ENCODE measurements at regions not wholly inside any gene's neighbourhood (a gene's known extent, or its start where the extent isn't known, plus 50 kb on each side); places are given as distances from the start of the nearest gene placed in this dataset.

DNA sequence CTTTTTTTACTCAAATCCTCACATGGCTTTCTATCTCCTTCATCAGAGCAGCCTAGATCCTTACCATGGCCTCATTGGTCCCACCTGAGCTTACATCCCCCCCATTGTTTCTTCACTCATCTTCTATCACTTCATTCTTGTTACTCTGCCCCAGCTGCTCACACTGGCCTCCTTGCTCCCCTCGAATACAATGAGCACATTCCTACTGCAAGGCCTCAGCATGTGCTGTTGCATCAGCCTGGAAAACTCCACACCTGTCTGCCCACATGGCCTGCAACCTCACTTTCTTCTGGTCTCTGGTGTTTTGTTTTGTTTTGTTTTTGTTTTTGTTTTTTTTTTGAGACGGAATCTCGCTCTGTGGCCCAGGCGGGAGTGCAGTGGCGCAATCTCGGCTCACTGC is 212.6 kb downstream of the TBX18 start:
- H3K36me3 ChIP-seq (ENCODE audit: control insufficient read depth in 1 of 2, insufficient read depth in 2 of 2, low read length in 1 of 2) = no peaks in the 10 kb centered on the region
- ATAC-seq (ENCODE audit: low FRiP score) (no peak), DNase-seq (no peak)
- no peaks in the 10 kb centered on the region for H3K27me3 ChIP-seq (ENCODE audit: control insufficient read depth in 1 of 2, insufficient read depth in 2 of 2, low read length in 1 of 2)
- 95 to 97% methylated on average over 5 to 6 of the region's 6 CpGs for WGBS, 2 donors
- no peaks in the 10 kb centered on the region for H3K9me3 ChIP-seq (ENCODE audit: control insufficient read depth, low read length)
- H3K27ac ChIP-seq (ENCODE audit: low read depth in 1 of 2, low read length in 2 of 2) = no peak overlapping the region
- H3K4me3 ChIP-seq (ENCODE audit: low read length in 2 of 2) = no peak overlapping the region
- intact Hi-C loops (cut with DNase I) = no loop called here
- no peaks in the 10 kb centered on the region for H3K4me1 ChIP-seq (ENCODE audit: control insufficient read depth in 1 of 2, insufficient read depth in 2 of 2, low read length in 2 of 2)

DNA sequence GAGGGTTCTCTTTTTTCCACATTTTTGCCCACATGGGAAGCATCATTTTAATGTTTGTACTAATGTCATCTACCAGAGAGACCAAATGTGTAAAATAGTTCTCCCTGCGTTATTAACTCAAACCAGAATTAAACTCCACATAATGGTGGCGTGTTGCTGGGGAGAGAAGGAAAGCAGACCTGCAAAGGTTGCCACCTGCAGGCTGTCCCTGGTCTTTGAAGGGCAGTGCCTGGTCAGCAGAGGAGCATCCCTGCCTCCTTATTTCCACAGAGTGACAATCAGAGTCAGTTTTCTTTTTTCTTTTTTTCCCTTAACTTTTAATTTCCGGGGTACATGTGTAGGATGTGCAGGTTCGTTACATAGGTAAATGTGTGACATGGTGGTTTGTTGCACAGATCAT is 214.5 kb downstream of the TBX18 start:
- 89 to 92% methylated on average over 4 of the region's 4 CpGs for WGBS, 2 donors
- H3K36me3 ChIP-seq (ENCODE audit: control insufficient read depth in 1 of 2, insufficient read depth in 2 of 2, low read length in 1 of 2) = no peaks in the 10 kb centered on the region
- DNase-seq (no peak), ATAC-seq (ENCODE audit: low FRiP score) (no peak)
- H3K4me1 ChIP-seq (ENCODE audit: control insufficient read depth in 1 of 2, insufficient read depth in 2 of 2, low read length in 2 of 2) = no peaks in the 10 kb centered on the region
- H3K9me3 ChIP-seq (ENCODE audit: control insufficient read depth, low read length) = no peaks in the 10 kb centered on the region
- H3K4me3 ChIP-seq (ENCODE audit: low read length in 2 of 2) = no peak overlapping the region
- H3K27ac ChIP-seq (ENCODE audit: low read depth in 1 of 2, low read length in 2 of 2) = no peak overlapping the region
- no peaks in the 10 kb centered on the region for H3K27me3 ChIP-seq (ENCODE audit: control insufficient read depth in 1 of 2, insufficient read depth in 2 of 2, low read length in 1 of 2)
- intact Hi-C loops (cut with DNase I) = no loop called here

DNA sequence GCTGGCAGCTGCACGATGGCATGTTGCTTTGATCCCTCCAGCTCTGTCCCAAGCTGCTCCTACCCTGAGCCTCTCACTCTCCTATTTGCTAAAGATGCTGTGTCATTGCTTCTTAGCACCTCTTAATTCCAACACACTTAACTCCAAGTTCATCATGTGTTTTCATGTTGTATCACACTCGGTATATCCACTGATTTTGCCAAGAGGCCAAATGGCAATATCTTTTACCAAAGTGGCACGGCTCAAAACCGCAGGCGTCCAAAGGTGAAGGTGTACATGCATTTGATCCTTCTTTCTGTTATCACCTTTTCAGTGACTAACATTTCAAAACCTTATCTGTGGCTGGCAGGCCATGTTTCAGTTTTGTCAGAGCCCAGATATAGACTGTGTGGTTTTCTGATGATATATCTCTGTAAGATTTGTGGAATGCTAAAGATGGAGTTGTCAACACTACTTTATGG is 217.0 kb downstream of the TBX18 start:
- intact Hi-C loops (cut with DNase I) = no loop called here
- no peak for ATAC-seq (ENCODE audit: low FRiP score)

DNA sequence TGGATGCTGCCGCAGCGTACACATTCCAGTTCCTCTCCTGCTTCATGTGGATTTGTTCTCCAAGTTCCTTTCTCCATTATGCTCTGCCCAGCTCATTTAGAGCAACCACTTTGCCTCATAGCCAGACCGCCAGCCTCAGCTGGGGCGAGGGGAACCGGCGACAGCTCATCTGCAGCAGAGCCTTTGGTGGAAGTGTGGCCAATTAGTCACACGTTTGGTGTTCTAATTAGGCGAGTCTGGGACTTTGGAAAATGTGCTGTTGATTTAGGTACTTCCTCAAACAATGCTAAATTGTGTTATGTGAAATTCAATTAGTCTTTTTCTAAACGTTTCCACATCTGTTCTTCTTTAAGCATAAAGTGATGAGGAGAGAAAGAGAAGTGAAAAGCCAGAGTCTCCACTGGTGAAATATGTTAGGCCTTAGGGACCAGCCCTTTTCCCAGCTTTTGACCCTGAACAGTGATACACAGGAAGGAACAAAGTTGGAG is 217.9 kb downstream of the TBX18 start:
- Histone ChIP-seq H3K9me3 (ENCODE audit: control insufficient read depth, low read length) (no peaks in the 10 kb centered on the region), H3K4me1 (ENCODE audit: control insufficient read depth in 1 of 2, insufficient read depth in 2 of 2, low read length in 2 of 2) (no peaks in the 10 kb centered on the region), H3K27me3 (ENCODE audit: control insufficient read depth in 1 of 2, insufficient read depth in 2 of 2, low read length in 1 of 2) (no peaks in the 10 kb centered on the region), H3K4me3 (ENCODE audit: low read length in 2 of 2) (no peak overlapping the region), H3K36me3 (ENCODE audit: control insufficient read depth in 1 of 2, insufficient read depth in 2 of 2, low read length in 1 of 2) (no peaks in the 10 kb centered on the region), H3K27ac (ENCODE audit: low read depth in 1 of 2, low read length in 2 of 2) (no peak overlapping the region)
- no peak for DNase-seq
- intact Hi-C loops (cut with DNase I) = no loop called here
- WGBS, 2 donors = 77 to 78% methylated on average over 9 of the region's 9 CpGs
- ATAC-seq (ENCODE audit: low FRiP score) = peak; percentile 26

More for the DNA sequence above, 217.0 kb downstream of the TBX18 start:
- Histone ChIP-seq H3K4me1 (ENCODE audit: control insufficient read depth in 1 of 2, insufficient read depth in 2 of 2, low read length in 2 of 2) (no peaks in the 10 kb centered on the region), H3K36me3 (ENCODE audit: control insufficient read depth in 1 of 2, insufficient read depth in 2 of 2, low read length in 1 of 2) (no peaks in the 10 kb centered on the region), H3K27ac (ENCODE audit: low read depth in 1 of 2, low read length in 2 of 2) (no peak overlapping the region), H3K9me3 (ENCODE audit: control insufficient read depth, low read length) (no peaks in the 10 kb centered on the region), H3K4me3 (ENCODE audit: low read length in 2 of 2) (no peak overlapping the region), H3K27me3 (ENCODE audit: control insufficient read depth in 1 of 2, insufficient read depth in 2 of 2, low read length in 1 of 2) (no peaks in the 10 kb centered on the region)
- 76 to 82% methylated on average over 5 of the region's 5 CpGs for whole genome bisulfite sequencing, 2 donors
- no peak for DNase-seq

DNA sequence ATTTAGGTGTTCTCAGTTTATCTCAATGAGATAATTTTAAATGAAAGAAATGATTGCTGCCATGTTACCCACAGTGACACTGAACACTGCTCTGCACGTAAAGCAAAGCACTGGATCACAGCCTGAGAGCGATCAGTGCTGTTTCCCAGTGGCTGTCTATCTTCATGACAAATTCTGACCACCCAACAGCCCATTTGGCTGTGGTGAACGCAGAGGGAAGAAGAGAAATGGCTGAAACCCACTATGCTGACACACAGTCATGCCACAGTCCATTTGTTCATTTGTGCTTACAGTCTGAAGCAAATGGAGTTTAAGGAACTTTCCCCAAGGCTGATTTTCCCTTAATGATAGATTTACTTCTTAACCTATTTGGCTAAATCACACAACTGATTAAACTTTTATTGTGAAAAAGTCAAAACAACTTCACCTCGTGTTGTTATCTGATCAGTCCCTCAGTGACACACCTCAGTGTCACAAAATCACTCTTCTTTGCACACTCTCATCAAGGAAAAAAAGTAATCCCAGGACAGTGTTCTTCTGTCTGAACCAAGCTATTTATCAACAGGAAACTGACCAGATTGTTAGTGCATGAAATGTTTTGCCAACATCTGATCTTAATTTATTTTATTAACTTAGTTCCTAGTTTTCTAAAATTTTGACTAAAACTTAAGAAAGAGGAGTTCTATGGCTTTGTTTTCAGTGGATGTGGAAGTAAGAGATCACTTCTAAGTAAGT is 225.1 kb downstream of the TBX18 start:
- Histone ChIP-seq H3K9me3 (ENCODE audit: control insufficient read depth, low read length) (no peaks in the 10 kb centered on the region), H3K27ac (ENCODE audit: low read depth in 1 of 2, low read length in 2 of 2) (no peak overlapping the region), H3K27me3 (ENCODE audit: control insufficient read depth in 1 of 2, insufficient read depth in 2 of 2, low read length in 1 of 2) (no peaks in the 10 kb centered on the region), H3K36me3 (ENCODE audit: control insufficient read depth in 1 of 2, insufficient read depth in 2 of 2, low read length in 1 of 2) (no peaks in the 10 kb centered on the region), H3K4me1 (ENCODE audit: control insufficient read depth in 1 of 2, insufficient read depth in 2 of 2, low read length in 2 of 2) (no peaks in the 10 kb centered on the region), H3K4me3 (ENCODE audit: low read length in 2 of 2) (no peak overlapping the region)
- ATAC-seq (ENCODE audit: low FRiP score) (no peak), DNase-seq (no peak)
- intact Hi-C loops (cut with DNase I) = no loop called here
- 71 to 72% methylated on average over 4 of the region's 4 CpGs for WGBS, 2 donors

DNA sequence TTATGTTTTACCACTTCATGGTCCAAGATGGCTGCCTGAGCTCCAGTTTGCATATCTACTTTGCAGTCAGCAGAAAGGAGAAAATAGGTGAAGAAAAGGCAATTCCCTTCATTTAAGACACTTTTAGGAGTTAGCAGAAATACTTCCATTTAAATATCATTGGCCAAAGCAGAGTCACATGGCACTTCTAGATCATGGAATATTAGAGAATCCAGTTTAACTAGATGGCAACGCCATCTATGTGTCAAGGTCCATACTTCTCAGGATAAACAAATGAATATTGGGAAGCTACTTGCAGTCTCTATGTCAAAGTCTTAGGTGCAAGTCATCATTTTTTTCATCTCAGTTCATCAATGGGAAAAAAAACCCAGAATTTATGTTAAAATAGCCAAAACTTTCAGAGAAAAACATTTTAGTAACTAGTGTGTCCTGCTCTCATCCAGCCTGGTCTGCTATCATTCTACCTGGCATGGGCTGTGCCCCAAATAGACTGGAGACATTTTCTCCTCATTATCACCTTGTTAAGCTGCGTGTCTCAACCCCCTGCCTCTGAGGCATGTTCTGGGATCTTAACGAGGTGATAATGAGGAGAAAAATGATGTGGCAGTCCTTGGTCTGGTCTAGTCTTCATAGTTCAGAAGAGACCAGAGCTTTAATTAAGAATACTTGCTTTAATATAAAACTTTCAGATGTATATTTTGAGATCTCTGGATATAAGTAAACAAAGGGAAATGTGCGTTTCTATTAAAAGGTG is 227.3 kb downstream of the TBX18 start:
- H3K36me3 ChIP-seq (ENCODE audit: control insufficient read depth in 1 of 2, insufficient read depth in 2 of 2, low read length in 1 of 2) = no peaks in the 10 kb centered on the region
- H3K27ac ChIP-seq (ENCODE audit: low read depth in 1 of 2, low read length in 2 of 2) = no peak overlapping the region
- no peaks in the 10 kb centered on the region for H3K4me1 ChIP-seq (ENCODE audit: control insufficient read depth in 1 of 2, insufficient read depth in 2 of 2, low read length in 2 of 2)
- H3K27me3 ChIP-seq (ENCODE audit: control insufficient read depth in 1 of 2, insufficient read depth in 2 of 2, low read length in 1 of 2) = no peaks in the 10 kb centered on the region
- no peak for DNase-seq
- intact Hi-C loops (cut with DNase I) = no loop called here
- WGBS, 2 donors = 95 to 96% methylated on average over 4 of the region's 4 CpGs
- no peak overlapping the region for H3K4me3 ChIP-seq (ENCODE audit: low read length in 2 of 2)
- no peak for ATAC-seq (ENCODE audit: low FRiP score)
- no peaks in the 10 kb centered on the region for H3K9me3 ChIP-seq (ENCODE audit: control insufficient read depth, low read length)

DNA sequence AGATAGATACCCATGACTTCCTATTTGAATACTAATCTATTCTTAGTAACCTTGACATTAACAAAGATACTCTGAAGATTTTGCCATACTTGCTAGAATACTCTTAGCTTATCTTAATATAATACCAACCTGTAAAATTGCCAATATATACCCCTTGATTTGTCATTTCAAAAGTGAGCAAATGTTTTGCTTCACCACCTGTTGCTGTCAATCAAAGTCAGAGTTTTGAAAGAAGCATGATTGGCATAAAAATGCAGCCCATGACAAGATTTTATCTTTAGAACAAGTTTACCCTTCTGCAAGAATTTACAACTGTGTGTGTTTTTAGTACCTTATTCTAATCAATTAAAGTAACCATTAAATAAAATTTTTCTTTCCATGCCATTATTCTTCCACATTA is 236.2 kb downstream of the TBX18 start:
- Histone ChIP-seq H3K4me3 (ENCODE audit: low read length in 2 of 2) (no peak overlapping the region), H3K4me1 (ENCODE audit: control insufficient read depth in 1 of 2, insufficient read depth in 2 of 2, low read length in 2 of 2) (no peaks in the 10 kb centered on the region), H3K27ac (ENCODE audit: low read depth in 1 of 2, low read length in 2 of 2) (no peak overlapping the region), H3K9me3 (ENCODE audit: control insufficient read depth, low read length) (no peaks in the 10 kb centered on the region), H3K27me3 (ENCODE audit: control insufficient read depth in 1 of 2, insufficient read depth in 2 of 2, low read length in 1 of 2) (peaks cover 0 to 2% of the 10 kb centered on the region in 2 donors), H3K36me3 (ENCODE audit: control insufficient read depth in 1 of 2, insufficient read depth in 2 of 2, low read length in 1 of 2) (no peaks in the 10 kb centered on the region)
- ATAC-seq (ENCODE audit: low FRiP score) (no peak), DNase-seq (no peak)
- intact Hi-C loops (cut with DNase I) = no loop called here

DNA sequence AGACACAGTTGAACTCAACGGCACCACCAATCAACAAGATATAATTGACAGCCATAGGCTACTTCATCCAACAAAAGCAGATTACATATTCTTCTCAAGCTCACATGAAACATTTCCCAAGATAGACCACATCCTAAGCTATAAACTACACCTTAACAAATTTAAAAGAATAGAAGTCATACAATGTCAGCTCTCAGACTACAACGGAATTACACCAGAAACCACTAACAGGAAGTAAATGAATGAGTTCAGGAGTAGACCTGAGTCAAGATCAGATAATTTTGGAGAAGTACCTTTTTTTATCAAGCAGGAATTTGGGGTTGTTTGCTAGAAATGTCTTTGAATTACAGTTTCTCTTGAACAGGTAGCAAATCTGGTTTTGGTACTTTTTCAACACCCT is 237.8 kb downstream of the TBX18 start:
- intact Hi-C loops (cut with DNase I) = no loop called here
- no peak overlapping the region for H3K27ac ChIP-seq (ENCODE audit: low read depth in 1 of 2, low read length in 2 of 2)

DNA sequence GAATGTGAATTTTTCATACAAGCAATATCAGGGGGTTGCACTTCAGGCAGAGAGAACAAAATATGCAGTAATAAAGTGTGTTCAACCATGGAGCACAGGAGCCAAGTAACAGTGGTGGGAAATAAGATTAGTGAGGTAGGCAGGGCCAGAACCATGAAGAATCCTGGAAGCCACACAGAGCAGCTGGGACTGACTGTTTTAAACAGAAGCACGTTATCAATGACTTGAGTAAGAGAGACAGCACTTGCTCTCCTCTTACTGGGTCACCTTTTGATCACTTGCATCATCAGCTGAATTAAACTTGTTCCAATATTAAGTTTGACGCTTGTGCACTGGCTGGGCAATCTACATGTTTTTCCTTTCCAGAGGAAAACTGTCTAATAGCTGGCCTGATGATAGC is 238.5 kb downstream of the TBX18 start:
- no peaks in the 10 kb centered on the region for H3K36me3 ChIP-seq (ENCODE audit: control insufficient read depth in 1 of 2, insufficient read depth in 2 of 2, low read length in 1 of 2)
- H3K4me1 ChIP-seq (ENCODE audit: control insufficient read depth in 1 of 2, insufficient read depth in 2 of 2, low read length in 2 of 2) = peaks cover 0 to 5% of the 10 kb centered on the region in 2 donors
- peaks cover 0 to 2% of the 10 kb centered on the region in 2 donors for H3K27me3 ChIP-seq (ENCODE audit: control insufficient read depth in 1 of 2, insufficient read depth in 2 of 2, low read length in 1 of 2)
- no peak overlapping the region for H3K4me3 ChIP-seq (ENCODE audit: low read length in 2 of 2)
- WGBS, 2 donors = 56 to 58% methylated on average over 2 of the region's 2 CpGs
- H3K27ac ChIP-seq (ENCODE audit: low read depth in 1 of 2, low read length in 2 of 2) = no peak overlapping the region
- intact Hi-C loops (cut with DNase I) = no loop called here
- no peak for DNase-seq
- no peaks in the 10 kb centered on the region for H3K9me3 ChIP-seq (ENCODE audit: control insufficient read depth, low read length)
- ATAC-seq (ENCODE audit: low FRiP score) = no peak

More for the DNA sequence above, 237.8 kb downstream of the TBX18 start:
- 64 to 70% methylated on average over 2 of the region's 2 CpGs for WGBS, 2 donors
- H3K9me3 ChIP-seq (ENCODE audit: control insufficient read depth, low read length) = no peaks in the 10 kb centered on the region
- no peaks in the 10 kb centered on the region for H3K36me3 ChIP-seq (ENCODE audit: control insufficient read depth in 1 of 2, insufficient read depth in 2 of 2, low read length in 1 of 2)
- peaks cover 0 to 2% of the 10 kb centered on the region in 2 donors for H3K27me3 ChIP-seq (ENCODE audit: control insufficient read depth in 1 of 2, insufficient read depth in 2 of 2, low read length in 1 of 2)
- ATAC-seq (ENCODE audit: low FRiP score) (no peak), DNase-seq (no peak)
- H3K4me3 ChIP-seq (ENCODE audit: low read length in 2 of 2) = no peak overlapping the region
- peaks cover 0 to 3% of the 10 kb centered on the region in 2 donors for H3K4me1 ChIP-seq (ENCODE audit: control insufficient read depth in 1 of 2, insufficient read depth in 2 of 2, low read length in 2 of 2)

Data from aorta (tissue), 5 donors.